Body of pancreas (tissue), 4 donors: ENCODE measurements at regions not wholly inside any gene's neighbourhood (a gene's known extent, or its start where the extent isn't known, plus 50 kb on each side); places are given as distances from the start of the nearest gene placed in this dataset.

Experiments
- ATAC-seq: fragments of 150-250 bp; one replicate; pipeline ENCODE4 v1.9.1; 2016
- DNase-seq, 4 donors: peaks; one replicate each; pipeline ENCODE4 v3.0.0-alpha.2; 2019
- H3K27ac ChIP-seq, 4 donors: fragments of 200-600 bp; sonication (generic); 1 replicate in 3 of 4; 2 replicates in 1 of 4; pipeline versions ENCODE4 v1.5.1 to v1.6.1; 2016 to 2019; ENCODE audit warnings: mild to moderate bottlenecking in 1 of 4, mixed read lengths in 1 of 4, moderate library complexity in 1 of 4
- H3K27me3 ChIP-seq, 2 donors: fragments of 200-600 bp; sonication (generic); one replicate each; pipeline ENCODE4 v1.6.0; 2016; ENCODE audit warnings: mild to moderate bottlenecking in 1 of 2
- H3K36me3 ChIP-seq, 2 donors: fragments of 200-600 bp; sonication (generic); replicated peaks in 1 of 2; 2 replicates each; pipeline ENCODE4 v1.5.1; 2016; ENCODE audit warnings: low read depth in 2 of 2; ENCODE audit not compliant: insufficient read depth in 1 of 2
- H3K4me1 ChIP-seq: fragments of 200-600 bp; sonication (generic); one replicate; pipeline ENCODE4 v1.6.0; 2016
- H3K4me3 ChIP-seq, 2 donors: fragments of 200-600 bp; sonication (generic); 1 replicate in 1 of 2; 2 replicates in 1 of 2; pipeline ENCODE4 v1.5.1; 2016 to 2019
- H3K9me3 ChIP-seq, 3 donors: fragments of 200-600 bp; sonication (generic); 1 replicate in 2 of 3; 2 replicates in 1 of 3; pipeline ENCODE4 v1.5.1; 2016
- CTCF ChIP-seq, 7 experiments: fragments of 450-650 bp in 4 of 7; fragments of 200-600 bp in 3 of 7; sonication (generic) in 3 of 7; IDR thresholded peaks; one replicate each; pipeline ENCODE4 v1.5.1; 2016 to 2019; ENCODE audit warnings: antibody characterized with exemption in 7 of 7
- POLR2A ChIP-seq, 3 donors: fragments of 450-650 bp; IDR thresholded peaks; one replicate each; pipeline ENCODE4 v1.6.1; 2016; ENCODE audit warnings: antibody characterized with exemption in 3 of 3, mild to moderate bottlenecking in 2 of 3
- WGBS, 2 donors: methylation state at CpG; one replicate each; pipeline ENCODE4 v1.1.5; 2017; 5-methylcytosine and 5-hydroxymethylcytosine counted together
- intact Hi-C: fragments of 100-400 bp; cut with DNase I; formaldehyde crosslinking; loops from one replicate; pipeline ENCODE4 v1.15.1; 2023

- no peak for DNase-seq
- Histone ChIP-seq H3K27ac (no peak overlapping the region), H3K36me3 (no peaks in the 10 kb centered on the region), H3K9me3 (no peaks in the 10 kb centered on the region), H3K4me1 (no peaks in the 10 kb centered on the region), H3K27me3 (no peaks in the 10 kb centered on the region), H3K4me3 (no peak overlapping the region)
- intact Hi-C loops = no loop called here
- TF ChIP-seq CTCF (IDR thresholded peaks at IDR 0.05) (peak in 2 of 7 experiments; percentile 4 to 15), POLR2A (IDR thresholded peaks at IDR 0.05) (no peak)
- ATAC-seq = no peak
- 34 to 35% methylated on average over 7 of the region's 7 CpGs for WGBS, 2 donors
Measured at GRCh38 chr18:77422974-77423867, 173.6 kb downstream of the GALR1 start.

- intact Hi-C loops = no loop called here
- Histone ChIP-seq H3K27me3 (no peaks in the 10 kb centered on the region), H3K36me3 (no peaks in the 10 kb centered on the region), H3K27ac (no peak overlapping the region), H3K4me1 (no peaks in the 10 kb centered on the region), H3K9me3 (no peaks in the 10 kb centered on the region), H3K4me3 (no peak overlapping the region)
- TF ChIP-seq POLR2A (IDR thresholded peaks at IDR 0.05) = no peak
- TF ChIP-seq CTCF (IDR thresholded peaks at IDR 0.05) = no peak
- no peak for DNase-seq
- WGBS, 2 donors = 59 to 77% methylated on average over 1 of the region's 1 CpG
- no peak for ATAC-seq
Measured at GRCh38 chr18:77433076-77433475, 183.4 kb downstream of the GALR1 start.

GRCh38 chr18:77439888-77440287, 190.2 kb downstream of the GALR1 start:
- no peak for TF ChIP-seq CTCF (IDR thresholded peaks at IDR 0.05)
- TF ChIP-seq POLR2A (IDR thresholded peaks at IDR 0.05) = no peak
- Histone ChIP-seq H3K36me3 (no peaks in the 10 kb centered on the region), H3K4me3 (no peak overlapping the region), H3K4me1 (no peaks in the 10 kb centered on the region), H3K9me3 (no peaks in the 10 kb centered on the region), H3K27ac (no peak overlapping the region), H3K27me3 (no peaks in the 10 kb centered on the region)
- DNase-seq = no peak
- no peak for ATAC-seq
- WGBS, 2 donors = 65 to 80% methylated on average over 2 of the region's 2 CpGs
- intact Hi-C loops = no loop called here

- Histone ChIP-seq H3K27me3 (no peaks in the 10 kb centered on the region), H3K9me3 (no peaks in the 10 kb centered on the region), H3K36me3 (no peaks in the 10 kb centered on the region), H3K4me1 (no peaks in the 10 kb centered on the region), H3K4me3 (no peak overlapping the region), H3K27ac (no peak overlapping the region)
- TF ChIP-seq POLR2A (IDR thresholded peaks at IDR 0.05) (no peak), CTCF (IDR thresholded peaks at IDR 0.05) (no peak)
- ATAC-seq (no peak), DNase-seq (no peak)
- intact Hi-C loops = no loop called here
- 59 to 63% methylated on average over 3 to 6 of the region's 6 CpGs for WGBS, 2 donors
Measured at GRCh38 chr18:77442393-77442792, 192.7 kb downstream of the GALR1 start.

- DNase-seq (no peak), ATAC-seq (no peak)
- no peaks in the 10 kb centered on the region for H3K36me3 ChIP-seq
- no peaks in the 10 kb centered on the region for H3K27me3 ChIP-seq
- H3K27ac ChIP-seq = no peak overlapping the region
- no peak for TF ChIP-seq POLR2A (IDR thresholded peaks at IDR 0.05)
- TF ChIP-seq CTCF (IDR thresholded peaks at IDR 0.05) = no peak
- no peak overlapping the region for H3K4me3 ChIP-seq
- whole genome bisulfite sequencing, 2 donors = 89 to 94% methylated on average over 10 of the region's 10 CpGs
- H3K4me1 ChIP-seq = no peaks in the 10 kb centered on the region
- H3K9me3 ChIP-seq = no peaks in the 10 kb centered on the region
- intact Hi-C loops = no loop called here
Measured at GRCh38 chr18:77444385-77444784, 194.7 kb downstream of the GALR1 start.
